Neural progenitor cell (in vitro differentiated cells): ENCODE measurements at regions not wholly inside any gene's neighbourhood (a gene's known extent, or its start where the extent isn't known, plus 50 kb on each side); places are given as distances from the start of the nearest gene placed in this dataset.

ENCODE experiments used
- DNase-seq: peaks from one replicate; pipeline ENCODE4 v3.0.0-alpha.2; 2016; ENCODE audit warnings: low spot score
- H2AFZ ChIP-seq: fragments of 200-600 bp; sonication (generic); replicated peaks from 2 replicates; pipeline ENCODE4 v1.6.1; 2016; ENCODE audit warnings: antibody characterized with exemption
- H3F3A ChIP-seq: fragments of 200-600 bp; sonication (generic); 2 replicates; pipeline ENCODE4 v1.6.1; 2016; ENCODE audit warnings: antibody characterized with exemption, low read depth
- H3K27ac ChIP-seq: fragments of 200-600 bp; sonication (generic); 2 replicates; pipeline ENCODE4 v1.5.1; 2016; ENCODE audit warnings: mild to moderate bottlenecking
- H3K27me3 ChIP-seq: fragments of 200-600 bp; sonication (generic); 2 replicates; pipeline ENCODE4 v1.6.1; 2016; ENCODE audit warnings: mild to moderate bottlenecking, moderate library complexity
- H3K36me3 ChIP-seq: fragments of 200-600 bp; sonication (generic); 2 replicates; pipeline ENCODE4 v1.5.1; 2016
- H3K4me1 ChIP-seq: fragments of 200-600 bp; sonication (generic); 2 replicates; pipeline ENCODE4 v1.6.1; 2016; ENCODE audit warnings: mixed run types
- H3K4me2 ChIP-seq: fragments of 200-600 bp; sonication (generic); 2 replicates; pipeline ENCODE4 v1.6.1; 2016
- H3K4me3 ChIP-seq: fragments of 200-600 bp; sonication (generic); 2 replicates; pipeline ENCODE4 v1.5.1; 2016
- H3K79me2 ChIP-seq: fragments of 200-600 bp; sonication (generic); 2 replicates; pipeline ENCODE4 v1.6.1; 2016; ENCODE audit warnings: low read depth
- H3K9ac ChIP-seq: fragments of 200-600 bp; sonication (generic); 2 replicates; pipeline ENCODE4 v1.6.1; 2016
- H3K9me3 ChIP-seq: fragments of 200-600 bp; sonication (generic); 2 replicates; pipeline ENCODE4 v1.5.1; 2016; ENCODE audit warnings: low read depth
- H4K20me1 ChIP-seq: fragments of 200-600 bp; sonication (generic); 2 replicates; pipeline ENCODE4 v1.6.1; 2016; ENCODE audit warnings: low read depth
- H3K27ac Mint-ChIP-seq: 3 replicates; pipeline ENCODE4 v1.8.0; 2021; ENCODE audit warnings: mixed read lengths
- H3K27me3 Mint-ChIP-seq: 2 replicates; pipeline ENCODE4 v1.8.0; 2022; ENCODE audit warnings: low read depth, mild to moderate bottlenecking, inconsistent platforms, moderate library complexity, mixed read lengths; ENCODE audit not compliant: insufficient read depth
- H3K36me3 Mint-ChIP-seq: 3 replicates; pipeline ENCODE4 v1.8.0; 2021; ENCODE audit warnings: mixed read lengths
- H3K4me1 Mint-ChIP-seq: 3 replicates; pipeline ENCODE4 v1.8.0; 2021; ENCODE audit warnings: mixed read lengths
- H3K4me3 Mint-ChIP-seq: 3 replicates; pipeline ENCODE4 v1.8.0; 2021; ENCODE audit warnings: mild to moderate bottlenecking, moderate library complexity, mixed read lengths
- H3K9me3 Mint-ChIP-seq: 3 replicates; pipeline ENCODE4 v1.8.0; 2020; ENCODE audit warnings: mixed read lengths
- EZH2 ChIP-seq: fragments of 200-600 bp; sonication (generic); IDR thresholded peaks from 2 replicates; pipeline ENCODE4 v1.6.1; 2017; ENCODE audit warnings: antibody characterized with exemption, mild to moderate bottlenecking, moderate library complexity
- EZH2phosphoT487 ChIP-seq: fragments of 200-600 bp; sonication (generic); IDR thresholded peaks from 2 replicates; pipeline ENCODE4 v1.6.1; 2017; ENCODE audit warnings: antibody characterized with exemption
- TF ChIP-seq, protein P1 (sequence below): fragments of 200-600 bp; sonication (generic); IDR thresholded peaks from 2 replicates; pipeline ENCODE4 v1.5.1; 2017; ENCODE audit warnings: antibody characterized with exemption, mild to moderate bottlenecking

- DNase-seq: no peak
- H3K27ac ChIP-seq: no peak overlapping the region
- H3K9ac ChIP-seq: no peak overlapping the region
- H3K4me3 Mint-ChIP-seq: no peak overlapping the region
- H2AFZ ChIP-seq: no peak overlapping the region
- peaks cover 2% of the 10 kb centered on the region for H3K27me3 Mint-ChIP-seq
- no peak overlapping the region for H3K27ac Mint-ChIP-seq
- H3K4me2 ChIP-seq: no peak overlapping the region
- H4K20me1 ChIP-seq: no peaks in the 10 kb centered on the region
- no peaks in the 10 kb centered on the region for H3K36me3 ChIP-seq
- TF ChIP-seq EZH2 (no peak), EZH2phosphoT487 (no peak)
- TF ChIP-seq, protein P1, sequence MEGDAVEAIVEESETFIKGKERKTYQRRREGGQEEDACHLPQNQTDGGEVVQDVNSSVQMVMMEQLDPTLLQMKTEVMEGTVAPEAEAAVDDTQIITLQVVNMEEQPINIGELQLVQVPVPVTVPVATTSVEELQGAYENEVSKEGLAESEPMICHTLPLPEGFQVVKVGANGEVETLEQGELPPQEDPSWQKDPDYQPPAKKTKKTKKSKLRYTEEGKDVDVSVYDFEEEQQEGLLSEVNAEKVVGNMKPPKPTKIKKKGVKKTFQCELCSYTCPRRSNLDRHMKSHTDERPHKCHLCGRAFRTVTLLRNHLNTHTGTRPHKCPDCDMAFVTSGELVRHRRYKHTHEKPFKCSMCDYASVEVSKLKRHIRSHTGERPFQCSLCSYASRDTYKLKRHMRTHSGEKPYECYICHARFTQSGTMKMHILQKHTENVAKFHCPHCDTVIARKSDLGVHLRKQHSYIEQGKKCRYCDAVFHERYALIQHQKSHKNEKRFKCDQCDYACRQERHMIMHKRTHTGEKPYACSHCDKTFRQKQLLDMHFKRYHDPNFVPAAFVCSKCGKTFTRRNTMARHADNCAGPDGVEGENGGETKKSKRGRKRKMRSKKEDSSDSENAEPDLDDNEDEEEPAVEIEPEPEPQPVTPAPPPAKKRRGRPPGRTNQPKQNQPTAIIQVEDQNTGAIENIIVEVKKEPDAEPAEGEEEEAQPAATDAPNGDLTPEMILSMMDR: no peak
- no peaks in the 10 kb centered on the region for H3K79me2 ChIP-seq
- H3K4me1 Mint-ChIP-seq: no peaks in the 10 kb centered on the region
- H3K36me3 Mint-ChIP-seq: no peaks in the 10 kb centered on the region
- no peak overlapping the region for H3K4me3 ChIP-seq
- no peaks in the 10 kb centered on the region for H3K4me1 ChIP-seq
- H3K9me3 Mint-ChIP-seq: peaks cover 2% of the 10 kb centered on the region
- H3K9me3 ChIP-seq: no peaks in the 10 kb centered on the region
- H3F3A ChIP-seq: no peaks in the 10 kb centered on the region
- no peaks in the 10 kb centered on the region for H3K27me3 ChIP-seq
These were observed 81.0 kb upstream of the LRRC55 start for GRCh38 chr11:57100638-57101331.

DNA sequence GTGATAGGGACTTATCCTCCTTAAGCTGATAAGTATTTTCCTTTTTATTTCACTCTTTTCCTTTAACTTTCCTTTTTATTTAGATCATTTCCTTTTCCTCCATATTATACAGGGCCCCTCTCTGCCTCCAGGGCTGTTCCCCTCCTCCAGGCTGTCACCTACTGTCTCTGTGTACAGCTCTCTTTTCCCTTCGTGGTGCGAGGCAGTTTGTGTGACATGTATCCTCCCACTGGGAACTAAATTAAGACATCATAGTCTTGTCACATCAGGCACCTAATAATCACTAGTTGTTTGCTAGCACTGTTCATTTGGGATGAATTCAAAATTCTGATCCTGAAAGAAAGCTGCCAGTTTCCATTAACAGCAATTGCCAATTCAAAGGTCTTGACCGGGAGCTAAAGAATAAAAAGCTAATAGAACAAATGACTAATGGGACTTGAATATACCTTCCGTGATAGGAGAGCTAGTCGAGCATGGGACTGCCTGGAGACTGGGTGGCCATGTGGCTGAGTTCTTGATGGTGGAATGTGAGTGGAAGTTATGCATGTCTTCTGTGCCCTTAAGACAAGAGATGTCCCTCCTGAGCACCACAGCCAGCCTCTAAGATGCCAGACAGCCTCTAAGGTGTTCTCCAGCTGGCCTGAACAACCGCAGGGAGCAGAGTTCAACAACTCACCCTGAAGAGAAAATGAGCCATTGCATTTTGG lies 77.7 kb upstream of the LRRC55 start:
- Histone ChIP-seq H3F3A (no peaks in the 10 kb centered on the region), H3K79me2 (no peaks in the 10 kb centered on the region), H3K4me2 (no peak overlapping the region), H3K27me3 (no peaks in the 10 kb centered on the region), H3K9me3 (no peaks in the 10 kb centered on the region), H3K27ac (no peak overlapping the region), H4K20me1 (no peaks in the 10 kb centered on the region), H3K4me1 (no peaks in the 10 kb centered on the region), H3K9ac (no peak overlapping the region), H2AFZ (no peak overlapping the region), H3K4me3 (no peak overlapping the region), H3K36me3 (no peaks in the 10 kb centered on the region)
- Mint-ChIP-seq H3K27ac (no peak overlapping the region), H3K9me3 (peaks cover 13% of the 10 kb centered on the region), H3K4me1 (no peaks in the 10 kb centered on the region), H3K36me3 (no peaks in the 10 kb centered on the region), H3K4me3 (no peak overlapping the region), H3K27me3 (peaks cover 2% of the 10 kb centered on the region)
- TF ChIP-seq EZH2: no peak
- TF ChIP-seq, protein P1: no peak
- TF ChIP-seq EZH2phosphoT487: no peak
- no peak for DNase-seq

GRCh38 chr11:57109331-57109730 lies 72.4 kb upstream of the LRRC55 start:
- H3K4me3 Mint-ChIP-seq: no peak overlapping the region
- no peak overlapping the region for H2AFZ ChIP-seq

More at GRCh38 chr11:57109331-57109730, 72.4 kb upstream of the LRRC55 start:
- Mint-ChIP-seq H3K4me1 (no peaks in the 10 kb centered on the region), H3K9me3 (peaks cover 18% of the 10 kb centered on the region), H3K36me3 (no peaks in the 10 kb centered on the region), H3K27ac (no peak overlapping the region), H3K27me3 (peaks cover 1% of the 10 kb centered on the region)
- H3K36me3 ChIP-seq: no peaks in the 10 kb centered on the region
- H3K9me3 ChIP-seq: no peaks in the 10 kb centered on the region
- DNase-seq: no peak
- H3K79me2 ChIP-seq: no peaks in the 10 kb centered on the region
- H3K4me2 ChIP-seq: no peak overlapping the region
- H3K27me3 ChIP-seq: no peaks in the 10 kb centered on the region
- H4K20me1 ChIP-seq: no peaks in the 10 kb centered on the region
- no peak overlapping the region for H3K9ac ChIP-seq
- TF ChIP-seq, protein P1: no peak
- no peak for TF ChIP-seq EZH2
- no peak for TF ChIP-seq EZH2phosphoT487
- no peak overlapping the region for H3K4me3 ChIP-seq
- H3K27ac ChIP-seq: no peak overlapping the region
- no peaks in the 10 kb centered on the region for H3F3A ChIP-seq
- H3K4me1 ChIP-seq: no peaks in the 10 kb centered on the region
